NCI-H1092 treated with DMSO at 0.1 percent for 48 hours (cell line): ENCODE measurements at regions not wholly inside any gene's neighbourhood (a gene's known extent, or its start where the extent isn't known, plus 50 kb on each side); places are given as distances from the start of the nearest gene placed in this dataset.

Experiments used
- DNase-seq: peaks from one replicate; lab custom pipeline; 2025; lab: John Stamatoyannopoulos, UW

GRCh38 chr10:88023676-88024075 lies 160.3 kb downstream of the PTEN start:
- no peak for DNase-seq

GRCh38 chr10:88026031-88026430 lies 162.6 kb downstream of the PTEN start:
- no peak for DNase-seq

- DNase-seq, result no peak
Observed at GRCh38 chr10:88027570-88027969, 164.1 kb downstream of the PTEN start.

GRCh38 chr10:88028072-88028471 lies 164.6 kb downstream of the PTEN start:
- no peak for DNase-seq

- DNase-seq, result no peak
Observed at GRCh38 chr10:88028654-88029053, 165.2 kb downstream of the PTEN start.

GRCh38 chr10:88032566-88032965 lies 169.1 kb downstream of the PTEN start:
- DNase-seq, result no peak

- no peak for DNase-seq
Observed at GRCh38 chr10:88033385-88033784, 170.0 kb downstream of the PTEN start.

- no peak for DNase-seq
Observed at GRCh38 chr10:88033793-88034192, 170.4 kb downstream of the PTEN start.

- DNase-seq, result no peak
Observed at GRCh38 chr10:88036126-88036525, 172.7 kb downstream of the PTEN start.

- DNase-seq, result no peak
Observed at GRCh38 chr10:88037623-88038022, 174.2 kb downstream of the PTEN start.

- no peak for DNase-seq
Observed at GRCh38 chr10:88038268-88038667, 174.8 kb downstream of the PTEN start.

- DNase-seq, result no peak
Observed at GRCh38 chr10:88039496-88040200, 176.2 kb downstream of the PTEN start.

GRCh38 chr10:88041243-88042159 lies 178.1 kb downstream of the PTEN start:
- DNase-seq, result no peak

- DNase-seq, result no peak
Observed at GRCh38 chr10:88042160-88043100, 179.0 kb downstream of the PTEN start.

- no peak for DNase-seq
Observed at GRCh38 chr10:88045096-88045495, 181.7 kb downstream of the PTEN start.

GRCh38 chr10:88045656-88046415 lies 182.4 kb downstream of the PTEN start:
- DNase-seq, result no peak

GRCh38 chr10:88047579-88047978 lies 184.2 kb downstream of the PTEN start:
- no peak for DNase-seq

GRCh38 chr10:88048312-88048711 lies 184.9 kb downstream of the PTEN start:
- no peak for DNase-seq

GRCh38 chr10:88049204-88049603 lies 185.8 kb downstream of the PTEN start:
- no peak for DNase-seq

GRCh38 chr10:88057720-88058119 lies 194.3 kb downstream of the PTEN start:
- DNase-seq, result no peak

GRCh38 chr10:88058750-88059149 lies 195.3 kb downstream of the PTEN start:
- no peak for DNase-seq
